ENCODE measurements at regions not wholly inside any gene's neighbourhood (a gene's known extent, or its start where the extent isn't known, plus 50 kb on each side); places are given as distances from the start of the nearest gene placed in this dataset.
"Not testable (repeated sequence)": the region's sequence is repeated elsewhere in the genome, so short reads cannot be mapped to it uniquely, and the experiment has no call there.

DNA sequence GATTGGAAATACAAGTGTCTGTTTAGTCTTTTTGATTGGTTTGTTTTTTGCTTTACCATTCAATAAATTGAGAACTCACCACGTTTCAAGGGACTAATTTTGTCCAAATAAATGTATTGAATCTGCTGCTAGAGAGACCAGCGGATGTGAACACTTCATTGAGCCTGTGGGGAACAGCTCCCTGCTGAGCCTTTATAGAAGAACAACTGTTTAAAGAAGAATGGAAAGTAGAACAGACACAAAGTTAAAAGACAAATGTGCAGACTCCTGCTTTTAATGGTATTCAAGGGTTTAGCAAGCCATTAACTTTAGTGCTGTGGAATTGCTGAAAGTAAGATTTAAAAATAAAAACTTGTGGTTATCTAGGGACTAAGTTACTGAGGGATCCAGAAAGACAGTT is 817.7 kb upstream of the B3GALT2 start:
- H3K9ac ChIP-seq (ENCODE audit: low read depth, low read length): no peak overlapping the region
- no peaks in the 10 kb centered on the region for H3K9me3 ChIP-seq (ENCODE audit: control insufficient read depth, insufficient read depth, low read length)
- H3K4me1 ChIP-seq (ENCODE audit: insufficient read depth, low read length): no peaks in the 10 kb centered on the region; the same call in 1 of the 2 replicates
- H3K36me3 ChIP-seq (ENCODE audit: insufficient read depth, low read length): no peaks in the 10 kb centered on the region

- not testable (repeated sequence) for H3K9me3 ChIP-seq (ENCODE audit: control insufficient read depth, insufficient read depth, low read length); H3K9ac ChIP-seq (ENCODE audit: low read depth, low read length); H3K4me1 ChIP-seq (ENCODE audit: insufficient read depth, low read length); H3K36me3 ChIP-seq (ENCODE audit: insufficient read depth, low read length)
Measured at GRCh38 chr1:194001726-194002350, 815.4 kb upstream of the B3GALT2 start.

DNA sequence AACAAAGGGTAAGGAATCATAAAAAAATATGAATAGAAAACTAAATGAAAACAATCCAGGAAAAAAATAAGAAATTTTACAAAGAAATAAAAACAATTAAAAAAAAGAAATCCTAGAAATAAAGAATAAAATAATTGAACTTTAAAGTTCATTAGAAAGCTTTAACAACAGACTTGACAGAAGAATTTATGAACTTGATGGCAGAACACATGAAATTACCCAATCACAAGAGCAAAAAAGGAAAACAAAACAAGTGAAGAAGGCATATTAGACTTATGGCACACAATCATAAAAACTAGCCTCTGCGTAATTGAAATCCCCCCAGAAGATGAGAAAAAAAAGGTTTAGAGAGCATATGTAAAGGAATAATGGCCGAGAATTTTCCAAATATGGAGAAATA is 802.5 kb upstream of the B3GALT2 start:
- H3K4me1 ChIP-seq (ENCODE audit: insufficient read depth, low read length): no peaks in the 10 kb centered on the region
- H3K9ac ChIP-seq (ENCODE audit: low read depth, low read length): no peak overlapping the region
- no peaks in the 10 kb centered on the region for H3K36me3 ChIP-seq (ENCODE audit: insufficient read depth, low read length)
- H3K9me3 ChIP-seq (ENCODE audit: control insufficient read depth, insufficient read depth, low read length): peaks cover 6% of the 10 kb centered on the region; the same call in 1 of the 2 replicates

DNA sequence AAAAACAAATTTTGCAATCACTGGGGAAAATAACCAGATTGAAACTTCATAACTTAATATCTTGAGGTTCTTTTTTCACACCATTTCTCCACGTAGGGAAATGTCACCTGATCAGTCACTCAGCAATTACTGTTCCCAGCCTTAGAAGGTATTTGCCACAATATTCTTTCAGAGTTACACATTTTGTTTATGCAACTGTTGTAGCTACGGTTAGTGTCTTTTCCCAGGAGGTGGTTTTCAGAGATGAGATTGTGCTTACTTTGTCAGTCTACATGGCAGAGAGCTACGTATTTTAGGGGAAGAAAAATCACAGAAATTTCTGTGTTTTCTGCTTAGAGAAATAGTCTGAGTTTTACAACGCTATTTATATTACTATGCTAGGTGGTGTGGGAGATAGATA is 792.8 kb upstream of the B3GALT2 start:
- Histone ChIP-seq H3K36me3 (ENCODE audit: insufficient read depth, low read length) (no peaks in the 10 kb centered on the region), H3K4me1 (ENCODE audit: insufficient read depth, low read length) (no peaks in the 10 kb centered on the region), H3K9me3 (ENCODE audit: control insufficient read depth, insufficient read depth, low read length) (no peaks in the 10 kb centered on the region), H3K9ac (ENCODE audit: low read depth, low read length) (no peak overlapping the region)

- H3K9ac ChIP-seq (ENCODE audit: low read depth, low read length): no peak overlapping the region
- H3K9me3 ChIP-seq (ENCODE audit: control insufficient read depth, insufficient read depth, low read length): no peaks in the 10 kb centered on the region
- H3K36me3 ChIP-seq (ENCODE audit: insufficient read depth, low read length): no peaks in the 10 kb centered on the region
- H3K4me1 ChIP-seq (ENCODE audit: insufficient read depth, low read length): no peaks in the 10 kb centered on the region
Measured at GRCh38 chr1:193974286-193974798, 787.9 kb upstream of the B3GALT2 start.

DNA sequence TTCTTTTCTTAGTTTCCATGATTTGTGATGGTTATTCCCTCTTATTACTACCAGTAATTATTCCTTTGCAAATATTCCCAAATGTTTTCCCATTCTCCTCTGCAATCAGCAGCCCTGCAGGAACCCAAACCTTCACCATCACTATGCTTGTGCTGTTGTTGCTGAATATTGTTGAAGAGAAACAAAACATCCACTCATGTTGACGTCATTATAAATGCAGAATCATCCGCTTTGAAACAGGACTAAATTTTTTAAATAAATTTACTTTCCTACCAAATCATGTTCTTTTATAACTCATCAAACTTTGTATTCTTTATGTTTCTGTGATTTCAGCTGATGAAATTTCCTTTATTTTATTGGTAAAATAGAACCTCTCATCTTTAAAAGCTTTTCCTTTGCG is 787.0 kb upstream of the B3GALT2 start:
- Histone ChIP-seq H3K36me3 (ENCODE audit: insufficient read depth, low read length) (no peaks in the 10 kb centered on the region), H3K4me1 (ENCODE audit: insufficient read depth, low read length) (no peaks in the 10 kb centered on the region), H3K9me3 (ENCODE audit: control insufficient read depth, insufficient read depth, low read length) (no peaks in the 10 kb centered on the region), H3K9ac (ENCODE audit: low read depth, low read length) (no peak overlapping the region)

DNA sequence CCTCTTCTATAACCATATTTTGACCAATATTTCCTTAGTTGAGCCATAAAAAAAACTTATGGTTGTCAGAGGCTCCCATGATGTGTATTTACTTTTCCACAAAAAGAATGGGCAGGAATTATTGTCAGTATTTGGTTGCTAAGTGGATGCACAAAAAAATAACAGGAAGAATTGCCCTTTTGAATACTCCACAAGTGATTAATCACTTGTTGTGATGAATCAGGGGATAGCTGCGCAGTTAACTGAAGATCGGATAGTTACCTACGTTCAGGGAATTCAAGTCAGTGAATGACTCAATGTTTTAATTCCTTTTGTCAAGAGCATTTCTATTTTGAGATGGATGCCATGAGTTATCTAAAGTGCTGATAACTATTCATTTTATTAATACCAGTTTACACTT is 785.2 kb upstream of the B3GALT2 start:
- Histone ChIP-seq H3K36me3 (ENCODE audit: insufficient read depth, low read length) (no peaks in the 10 kb centered on the region), H3K9me3 (ENCODE audit: control insufficient read depth, insufficient read depth, low read length) (no peaks in the 10 kb centered on the region), H3K9ac (ENCODE audit: low read depth, low read length) (no peak overlapping the region), H3K4me1 (ENCODE audit: insufficient read depth, low read length) (no peaks in the 10 kb centered on the region)

- H3K4me1 ChIP-seq (ENCODE audit: insufficient read depth, low read length): no peaks in the 10 kb centered on the region
- no peaks in the 10 kb centered on the region for H3K9me3 ChIP-seq (ENCODE audit: control insufficient read depth, insufficient read depth, low read length)
- no peaks in the 10 kb centered on the region for H3K36me3 ChIP-seq (ENCODE audit: insufficient read depth, low read length)
- H3K9ac ChIP-seq (ENCODE audit: low read depth, low read length): no peak overlapping the region
Measured at GRCh38 chr1:193960499-193960898, 774.1 kb upstream of the B3GALT2 start.

DNA sequence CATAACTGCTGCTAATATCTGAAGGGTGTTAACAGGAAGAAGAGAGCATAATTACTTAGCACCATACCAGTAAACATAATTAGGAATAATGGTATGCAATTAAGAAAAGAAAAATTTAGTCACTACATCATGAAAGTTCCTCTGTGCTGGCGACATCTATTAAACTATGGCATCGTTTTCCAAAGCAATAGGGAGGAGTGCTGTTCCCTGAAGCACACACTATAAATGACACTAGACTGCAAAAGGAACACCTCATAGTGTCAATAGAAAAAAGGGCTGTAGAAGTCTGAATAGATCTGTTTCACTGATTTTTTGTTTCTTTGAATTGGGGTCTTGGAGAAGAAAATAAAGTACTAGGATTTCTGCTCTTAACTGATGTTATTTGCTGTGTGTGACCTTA is 773.6 kb upstream of the B3GALT2 start:
- Histone ChIP-seq H3K9ac (ENCODE audit: low read depth, low read length) (no peak overlapping the region), H3K4me1 (ENCODE audit: insufficient read depth, low read length) (no peaks in the 10 kb centered on the region), H3K9me3 (ENCODE audit: control insufficient read depth, insufficient read depth, low read length) (no peaks in the 10 kb centered on the region), H3K36me3 (ENCODE audit: insufficient read depth, low read length) (no peaks in the 10 kb centered on the region)

- H3K9me3 ChIP-seq (ENCODE audit: control insufficient read depth, insufficient read depth, low read length): no peaks in the 10 kb centered on the region
- H3K4me1 ChIP-seq (ENCODE audit: insufficient read depth, low read length): no peaks in the 10 kb centered on the region
- no peak overlapping the region for H3K9ac ChIP-seq (ENCODE audit: low read depth, low read length)
- no peaks in the 10 kb centered on the region for H3K36me3 ChIP-seq (ENCODE audit: insufficient read depth, low read length)
Measured at GRCh38 chr1:193957556-193958095, 771.2 kb upstream of the B3GALT2 start.

DNA sequence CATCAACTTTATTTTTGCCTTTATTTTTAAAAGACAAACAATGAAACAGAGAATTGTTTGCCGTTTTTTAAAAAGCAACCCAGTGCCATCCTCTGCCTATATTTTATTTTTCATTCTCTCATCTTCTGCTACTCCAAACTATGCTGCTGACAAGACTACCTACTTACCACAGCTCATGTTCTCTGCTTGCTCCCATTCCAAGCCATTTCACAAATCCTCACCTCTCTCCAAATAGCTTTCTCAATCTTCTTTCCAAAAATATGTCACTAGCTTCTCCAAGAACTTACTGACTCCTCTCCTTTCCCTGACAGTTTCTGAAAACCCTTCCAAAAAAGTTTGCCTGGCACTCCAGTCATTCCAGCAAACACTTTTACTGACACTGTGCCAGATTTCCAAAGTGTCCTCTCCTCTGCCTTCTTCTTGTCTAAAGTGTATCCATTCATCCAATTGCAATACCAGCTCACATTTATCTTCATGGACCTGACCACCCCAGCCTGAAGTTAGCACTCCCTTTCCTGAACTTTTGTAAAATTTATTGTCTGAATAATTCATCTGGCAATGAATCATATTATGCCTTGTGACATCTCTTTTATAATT is 766.5 kb upstream of the B3GALT2 start:
- H3K4me1 ChIP-seq (ENCODE audit: insufficient read depth, low read length): no peaks in the 10 kb centered on the region
- no peak overlapping the region for H3K9ac ChIP-seq (ENCODE audit: low read depth, low read length)
- no peaks in the 10 kb centered on the region for H3K9me3 ChIP-seq (ENCODE audit: control insufficient read depth, insufficient read depth, low read length)
- no peaks in the 10 kb centered on the region for H3K36me3 ChIP-seq (ENCODE audit: insufficient read depth, low read length)

DNA sequence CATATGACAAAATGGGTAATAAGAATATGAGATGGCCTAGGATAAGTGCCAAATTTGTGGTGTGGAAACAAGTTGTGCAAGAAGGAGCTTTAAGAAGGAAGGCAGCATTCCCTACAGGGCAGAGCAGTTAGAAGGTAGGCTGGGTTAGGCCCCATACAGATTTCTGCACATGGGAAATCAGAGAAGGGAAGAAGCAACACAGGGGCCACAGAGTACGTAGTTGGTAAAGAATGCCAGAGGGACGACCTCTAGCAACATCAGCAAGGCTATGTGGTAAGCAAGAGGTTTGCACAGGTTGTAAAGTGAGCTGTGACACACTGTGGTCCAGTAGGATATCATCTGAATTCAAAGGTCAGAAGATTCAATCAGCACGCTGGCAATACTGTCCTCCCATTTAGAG is 765.6 kb upstream of the B3GALT2 start:
- H3K9me3 ChIP-seq (ENCODE audit: control insufficient read depth, insufficient read depth, low read length): no peaks in the 10 kb centered on the region
- no peaks in the 10 kb centered on the region for H3K36me3 ChIP-seq (ENCODE audit: insufficient read depth, low read length)
- no peak overlapping the region for H3K9ac ChIP-seq (ENCODE audit: low read depth, low read length)
- no peaks in the 10 kb centered on the region for H3K4me1 ChIP-seq (ENCODE audit: insufficient read depth, low read length)

DNA sequence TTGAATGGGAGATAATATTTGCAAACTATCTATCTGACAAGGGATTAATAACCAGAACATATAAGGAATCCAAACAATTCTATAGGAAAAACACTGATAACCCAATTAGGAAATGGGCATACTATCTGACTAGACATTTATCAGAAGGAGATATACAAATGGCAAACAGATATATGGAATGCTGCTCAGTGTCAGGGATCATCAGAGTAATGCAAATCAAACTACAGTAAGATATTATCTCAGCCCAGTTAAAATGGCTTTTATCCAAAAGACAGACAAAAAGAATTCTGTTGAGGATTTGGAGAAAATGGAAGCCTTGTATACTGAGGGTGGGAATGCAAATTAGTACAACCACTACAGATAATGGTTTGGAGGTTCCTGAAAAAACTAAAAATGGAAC is 758.0 kb upstream of the B3GALT2 start:
- H3K36me3 ChIP-seq (ENCODE audit: insufficient read depth, low read length): no peaks in the 10 kb centered on the region
- no peaks in the 10 kb centered on the region for H3K4me1 ChIP-seq (ENCODE audit: insufficient read depth, low read length)
- H3K9me3 ChIP-seq (ENCODE audit: control insufficient read depth, insufficient read depth, low read length): no peaks in the 10 kb centered on the region
- H3K9ac ChIP-seq (ENCODE audit: low read depth, low read length): no peak overlapping the region

DNA sequence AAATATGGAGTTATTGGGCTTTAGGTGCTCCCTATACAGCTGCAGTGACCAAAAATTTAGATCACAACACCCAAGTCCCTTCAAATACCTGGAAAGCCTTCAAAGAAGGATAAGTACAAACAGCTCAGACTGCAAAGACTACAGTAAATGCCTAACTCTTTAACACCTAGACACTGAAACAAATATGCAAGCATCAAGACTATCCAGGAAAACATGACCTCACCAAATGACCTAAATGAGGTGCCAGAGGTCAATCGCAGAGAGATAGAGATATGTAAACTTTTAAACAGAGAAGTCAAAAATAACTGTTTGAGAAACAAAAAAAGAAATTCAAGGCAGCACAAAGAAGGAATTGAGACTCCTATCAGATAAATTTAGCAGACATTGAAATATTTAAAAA is 753.8 kb upstream of the B3GALT2 start:
- H3K9me3 ChIP-seq (ENCODE audit: control insufficient read depth, insufficient read depth, low read length): no peaks in the 10 kb centered on the region; the same call in 1 of the 2 replicates
- no peaks in the 10 kb centered on the region for H3K4me1 ChIP-seq (ENCODE audit: insufficient read depth, low read length)
- no peaks in the 10 kb centered on the region for H3K36me3 ChIP-seq (ENCODE audit: insufficient read depth, low read length)
- H3K9ac ChIP-seq (ENCODE audit: low read depth, low read length): no peak overlapping the region

DNA sequence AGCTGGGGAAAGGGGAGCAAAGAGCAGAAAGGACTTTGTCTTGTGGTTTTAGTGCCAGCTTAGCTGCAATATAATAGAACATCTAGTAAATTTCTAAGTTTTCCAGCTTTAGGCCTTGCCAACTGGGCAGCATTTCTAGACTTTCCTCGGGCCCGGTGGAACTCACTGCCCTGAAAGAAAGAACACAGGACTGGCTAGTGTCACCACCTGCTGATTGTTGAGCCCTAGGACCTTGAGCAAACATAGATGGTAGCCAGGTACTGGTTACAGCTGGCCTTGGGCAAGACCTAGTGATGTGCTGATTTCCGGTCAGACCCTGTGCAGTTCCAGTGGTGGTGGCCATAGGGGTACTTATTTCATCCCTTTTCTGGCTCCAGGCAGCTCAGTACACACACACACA is 753.2 kb upstream of the B3GALT2 start:
- Histone ChIP-seq H3K9ac (ENCODE audit: low read depth, low read length) (no peak overlapping the region), H3K4me1 (ENCODE audit: insufficient read depth, low read length) (no peaks in the 10 kb centered on the region), H3K9me3 (ENCODE audit: control insufficient read depth, insufficient read depth, low read length) (no peaks in the 10 kb centered on the region; the same call in 1 of the 2 replicates), H3K36me3 (ENCODE audit: insufficient read depth, low read length) (no peaks in the 10 kb centered on the region)
